ENCODE measurements at regions not wholly inside any gene's neighbourhood (a gene's known extent, or its start where the extent isn't known, plus 50 kb on each side); places are given as distances from the start of the nearest gene placed in this dataset.
"Not testable (repeated sequence)": the region's sequence is repeated elsewhere in the genome, so short reads cannot be mapped to it uniquely, and the experiment has no call there.

DNA sequence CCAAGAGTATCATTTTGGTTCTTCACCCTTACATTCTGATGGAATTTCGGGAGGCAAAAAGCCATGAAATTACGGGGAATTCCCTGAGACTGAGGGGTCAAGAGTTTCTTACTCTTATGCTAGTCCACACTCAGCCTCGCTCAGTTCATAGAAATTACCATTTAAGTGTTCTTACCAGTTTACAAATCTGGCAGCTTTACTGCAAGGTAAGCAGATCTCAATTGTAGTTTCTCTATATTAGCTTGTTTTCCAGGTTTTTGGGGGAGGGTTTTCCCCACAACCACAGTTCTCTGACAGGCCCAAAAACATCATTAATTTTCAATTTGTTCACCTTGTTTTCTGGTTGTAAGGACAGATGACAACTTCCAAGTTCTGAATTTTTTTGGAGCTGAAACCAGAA, 1028.4 kb downstream of the FAM181B start:
- DNase-seq = no peak

GRCh38 chr11:81700076-81700475, 1033.6 kb downstream of the FAM181B start:
- peak; percentile 41 for DNase-seq

GRCh38 chr11:81687057-81687456, 1046.6 kb downstream of the FAM181B start:
- no peak for DNase-seq

DNA sequence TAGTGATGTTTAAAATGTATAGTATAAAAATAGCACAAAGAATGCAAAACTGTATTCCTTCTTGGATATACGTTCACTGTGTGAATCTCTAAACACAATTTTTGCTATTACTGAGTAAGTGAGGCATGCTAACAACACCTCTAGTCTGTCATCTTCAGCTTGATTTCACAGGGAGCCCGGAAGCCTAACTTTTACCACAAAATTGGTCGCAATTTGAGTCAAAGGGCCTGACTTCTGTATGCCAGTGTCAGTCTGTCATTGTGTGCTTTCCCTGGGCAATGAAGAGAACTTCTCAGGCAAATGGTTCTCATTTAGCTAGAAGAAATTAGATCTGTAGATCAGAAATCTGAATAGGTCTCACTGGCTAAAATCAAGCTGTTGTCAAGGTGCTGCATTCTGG, 1059.5 kb downstream of the FAM181B start:
- DNase-seq = no peak

DNA sequence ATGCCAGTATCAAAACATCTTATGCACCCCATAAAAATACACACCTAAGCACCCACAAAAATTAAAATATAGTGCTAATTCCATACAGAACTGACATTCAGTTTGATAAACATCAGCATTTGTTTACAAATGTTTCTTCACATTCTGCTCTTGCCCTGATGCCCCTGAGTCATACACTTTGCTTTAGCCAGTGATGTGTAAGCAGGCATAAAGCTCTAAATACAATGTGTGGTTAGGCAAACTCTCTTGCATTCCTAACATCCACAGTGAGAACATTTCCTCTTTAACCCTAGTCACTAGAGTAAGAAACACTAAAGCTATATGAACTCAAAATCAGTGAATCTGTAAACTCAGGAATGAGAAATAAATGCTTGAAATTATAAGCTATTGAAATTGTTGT, 1060.7 kb downstream of the FAM181B start:
- DNase-seq = peak; percentile 15

- no peak for DNase-seq
Measured at GRCh38 chr11:81669935-81670543, 1063.6 kb downstream of the FAM181B start.

GRCh38 chr11:81658722-81659121, 1074.9 kb downstream of the FAM181B start:
- DNase-seq = no peak

GRCh38 chr11:81655351-81655750, 1078.3 kb downstream of the FAM181B start:
- DNase-seq = peak; percentile 20

- DNase-seq = no peak
Measured at GRCh38 chr11:81647374-81647773, 1086.3 kb downstream of the FAM181B start.

DNA sequence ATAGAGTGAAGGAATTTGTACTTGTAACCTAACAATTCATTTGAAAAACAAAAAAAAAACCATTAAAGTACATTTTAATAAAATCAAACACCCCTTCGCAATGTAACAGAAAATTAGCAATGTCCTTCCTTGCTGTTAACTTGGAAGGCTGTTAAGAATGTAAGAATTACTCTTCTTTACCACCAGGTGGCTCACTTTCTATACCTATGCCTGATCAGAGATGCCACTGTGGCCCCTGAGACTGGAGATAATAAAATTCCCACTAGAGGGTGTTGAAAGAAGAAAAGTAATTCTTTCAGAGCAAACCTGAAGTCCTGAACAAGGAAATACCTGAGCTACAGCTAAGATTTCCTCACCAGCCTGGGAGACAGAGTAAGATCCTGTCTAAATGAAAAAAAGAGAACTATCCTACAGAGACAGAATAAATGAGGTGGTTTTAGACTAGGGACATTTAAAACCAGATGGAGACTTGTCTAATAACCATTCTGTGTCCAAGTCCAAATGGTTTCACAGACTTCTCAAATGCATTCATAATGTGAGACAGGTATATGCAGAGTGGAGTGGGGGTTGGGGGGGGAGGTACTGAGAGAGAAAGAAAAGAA, 1089.3 kb downstream of the FAM181B start:
- peak; percentile 50 for DNase-seq

DNA sequence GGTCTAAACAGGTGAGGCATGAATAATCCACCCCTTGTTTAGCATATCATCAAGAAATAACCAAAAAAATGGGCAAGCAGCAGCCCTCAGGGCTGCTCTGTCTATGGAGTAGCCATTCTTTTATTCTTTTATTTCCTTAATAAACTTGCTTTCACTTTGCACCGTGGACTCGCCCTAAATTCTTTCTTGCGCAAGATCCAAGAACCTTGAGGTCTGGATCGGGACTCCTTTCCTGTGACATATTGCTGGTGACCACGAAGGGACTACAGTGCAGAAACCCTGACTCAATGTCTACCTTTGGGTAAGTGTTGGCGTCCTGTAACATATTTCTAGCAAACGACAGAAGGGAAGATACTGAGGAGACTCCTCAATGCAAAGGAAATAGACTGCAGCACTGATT, 1099.2 kb downstream of the FAM181B start:
- DNase-seq = no peak

GRCh38 chr11:81602508-81602907, 1131.2 kb downstream of the FAM181B start:
- DNase-seq = no peak

DNA sequence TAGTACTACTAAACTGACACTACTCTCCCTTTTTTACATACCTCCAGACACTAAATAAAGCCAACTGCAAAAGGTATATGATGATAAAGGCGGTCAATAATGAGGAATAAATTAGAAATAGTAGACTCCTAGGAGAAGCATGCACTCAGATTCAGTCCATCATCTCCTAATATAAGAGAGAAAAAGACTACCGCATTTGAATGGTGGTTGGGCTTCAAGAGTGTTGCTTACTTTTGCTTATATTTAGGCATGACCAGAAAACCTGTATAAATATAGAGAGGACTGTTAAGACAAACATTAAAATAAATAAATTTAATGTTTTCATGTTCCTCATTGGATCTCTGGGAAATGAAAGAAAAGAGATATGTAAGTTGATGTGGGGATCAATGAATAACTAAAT, 1137.0 kb downstream of the FAM181B start:
- DNase-seq = no peak

DNA sequence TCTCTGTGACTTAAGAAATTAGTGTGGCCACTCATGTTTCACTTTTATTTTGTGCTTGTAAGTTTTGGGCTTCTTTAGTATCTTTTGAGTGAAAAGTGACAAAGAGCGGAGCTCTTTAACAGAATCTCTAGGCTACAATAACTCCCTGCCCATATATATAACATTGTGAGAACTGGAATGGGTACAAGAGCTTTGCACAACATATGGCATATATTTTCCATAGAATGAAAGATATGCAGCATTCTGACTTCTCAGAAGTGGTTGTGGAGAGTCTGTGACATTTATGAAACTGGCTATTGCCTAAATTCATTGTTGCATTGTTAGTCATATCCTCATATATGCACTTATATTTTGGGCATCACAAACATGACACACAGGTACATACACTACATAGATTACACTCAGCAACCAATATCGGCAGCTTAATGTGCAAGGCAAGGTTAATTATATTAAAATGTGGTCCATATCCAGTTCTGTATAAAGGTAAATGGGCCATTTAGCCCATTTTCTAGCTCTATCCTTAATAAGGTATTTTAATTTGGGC, 1148.2 kb downstream of the FAM181B start:
- no peak for DNase-seq

GRCh38 chr11:81579339-81579738, 1154.3 kb downstream of the FAM181B start:
- no peak for DNase-seq

- no peak for DNase-seq
Measured at GRCh38 chr11:81578571-81578970, 1155.1 kb downstream of the FAM181B start.

GRCh38 chr11:81574301-81574700, 1159.4 kb downstream of the FAM181B start:
- DNase-seq = no peak

GRCh38 chr11:81573367-81573766, 1160.3 kb downstream of the FAM181B start:
- no peak for DNase-seq

- DNase-seq = no peak
Measured at GRCh38 chr11:81570669-81571068, 1163.0 kb downstream of the FAM181B start.

DNA sequence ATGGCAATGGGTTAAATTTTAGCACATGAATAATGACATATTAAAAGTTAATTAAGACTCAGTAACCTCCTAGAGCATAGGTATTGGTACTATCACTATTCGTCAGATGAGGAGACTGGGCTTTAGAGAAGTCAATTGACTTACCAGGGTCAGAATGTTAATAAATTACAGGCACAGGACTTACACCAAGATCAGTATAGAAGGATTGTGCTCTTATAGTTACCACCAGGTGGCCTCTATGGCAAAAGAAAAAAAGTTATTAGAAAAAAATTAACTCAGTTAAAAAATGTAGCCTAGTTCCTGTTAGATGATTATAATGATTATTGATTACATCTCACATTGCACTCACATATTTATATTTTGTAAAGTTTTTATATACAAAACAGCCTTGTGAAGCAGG, 1163.7 kb downstream of the FAM181B start:
- DNase-seq = no peak

- DNase-seq = no peak
Measured at GRCh38 chr11:81568918-81569317, 1164.7 kb downstream of the FAM181B start.

- no peak for DNase-seq
Measured at GRCh38 chr11:81548123-81548522, 1185.5 kb downstream of the FAM181B start.

DNA sequence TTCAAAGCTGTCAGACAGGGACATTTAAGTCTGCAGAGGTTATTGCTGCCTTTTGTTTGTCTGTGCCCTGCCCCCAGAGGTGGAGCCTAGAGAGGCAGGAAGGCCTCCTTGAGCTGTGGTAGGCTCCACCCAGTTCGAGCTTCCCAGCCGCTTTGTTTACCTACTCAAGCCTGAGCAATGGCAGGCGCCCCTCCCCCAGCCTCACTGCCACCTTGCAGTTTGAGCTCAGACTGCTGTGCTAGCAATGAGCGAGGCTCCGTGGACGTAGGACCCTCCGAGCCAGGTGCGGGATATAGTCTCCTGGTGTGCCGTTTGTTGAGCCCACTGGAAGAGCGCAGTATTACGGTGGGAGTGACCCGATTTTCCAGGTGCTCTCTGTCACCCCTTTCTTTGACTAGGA, 1193.9 kb downstream of the FAM181B start:
- not testable (repeated sequence) for DNase-seq

- no peak for DNase-seq
Measured at GRCh38 chr11:81515566-81515965, 1218.1 kb downstream of the FAM181B start.
